DOHH2 (cell line): ENCODE measurements at regions not wholly inside any gene's neighbourhood (a gene's known extent, or its start where the extent isn't known, plus 50 kb on each side); places are given as distances from the start of the nearest gene placed in this dataset.

Experiments
- CTCF ChIP-seq: fragments of 200-600 bp; sonication (generic); IDR thresholded peaks from one replicate; pipeline ENCODE4 v1.5.1; 2014; ENCODE audit warnings: antibody characterized with exemption, mild to moderate bottlenecking, low read depth, low read length; ENCODE audit not compliant: poor library complexity, severe bottlenecking
- EZH2phosphoT487 ChIP-seq: fragments of 200-600 bp; sonication (generic); IDR thresholded peaks from 2 replicates; pipeline ENCODE4 v1.6.1; 2017; ENCODE audit warnings: borderline replicate concordance, mild to moderate bottlenecking, antibody characterized with exemption, low read length, moderate library complexity, mixed read lengths

DNA sequence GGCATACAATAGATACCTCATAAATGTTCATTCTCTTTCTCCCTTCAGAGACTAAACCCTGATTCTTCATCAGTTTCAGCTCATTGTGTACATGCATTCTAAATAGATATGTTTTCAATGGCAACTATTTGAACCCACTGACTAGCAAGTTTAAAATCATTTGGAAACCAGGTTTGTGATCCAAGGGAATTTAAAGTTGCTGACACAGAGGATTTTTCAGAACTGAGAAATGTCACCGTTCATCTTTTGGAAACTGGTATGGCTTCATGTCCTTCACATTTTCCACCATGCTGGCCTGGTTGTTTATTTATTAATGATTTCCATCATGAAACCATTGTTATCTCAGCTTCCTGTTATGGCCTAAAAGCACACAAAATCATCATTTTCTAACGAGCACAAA, 81.8 kb upstream of the BARHL2 start:
- no peak for TF ChIP-seq EZH2phosphoT487
- no peak for TF ChIP-seq CTCF
